Loucy (cell line): ENCODE measurements at regions not wholly inside any gene's neighbourhood (a gene's known extent, or its start where the extent isn't known, plus 50 kb on each side); places are given as distances from the start of the nearest gene placed in this dataset.

ENCODE experiments used
- CTCF ChIP-seq: fragments of 200-600 bp; sonication (generic); conservative IDR thresholded peaks from 2 replicates; pipeline ENCODE4 v1.5.1; 2014; ENCODE audit warnings: mild to moderate bottlenecking, antibody characterized with exemption, low read length
- EZH2phosphoT487 ChIP-seq: fragments of 200-600 bp; IDR thresholded peaks from 2 replicates; pipeline ENCODE4 v1.6.1; 2018; ENCODE audit warnings: antibody characterized with exemption, mild to moderate bottlenecking, moderate library complexity, borderline replicate concordance

- TF ChIP-seq CTCF (no peak), EZH2phosphoT487 (no peak)
Measured at GRCh38 chr5:18159331-18159730, 525.1 kb downstream of the TAF11L14 start.
